ENCODE measurements at regions not wholly inside any gene's neighbourhood (a gene's known extent, or its start where the extent isn't known, plus 50 kb on each side); places are given as distances from the start of the nearest gene placed in this dataset.

- no peak overlapping the region for H3K18ac ChIP-seq (ENCODE audit: extremely low read depth, low read length)
- H3K79me2 ChIP-seq (ENCODE audit: control insufficient read depth in 1 of 2, insufficient read depth in 2 of 2, low read length in 2 of 2), result no peaks in the 10 kb centered on the region
- WGBS, 2 experiments (ENCODE audit: extremely low coverage in 1 of 2, insufficient coverage in 1 of 2, insufficient read length in 1 of 2, insufficient replicate concordance in 2 of 2, low coverage in 1 of 2, low lambda C conversion rate in 2 of 2, missing lambda C conversion rate in 1 of 2), result 93% methylated on average over 2 of the region's 2 CpGs; no CpG with 5 or more reads in 1 of the 2 experiments
- H3K23me2 ChIP-seq (ENCODE audit: low read depth, low read length), result no peaks in the 10 kb centered on the region
- no peak overlapping the region for H3K27ac ChIP-seq (ENCODE audit: low read depth, low read length)
- no peak overlapping the region for H2BK20ac ChIP-seq (ENCODE audit: low read length)
- no peaks in the 10 kb centered on the region for H3K36me3 ChIP-seq (ENCODE audit: control insufficient read depth in 2 of 4, insufficient read depth in 4 of 4, low read length in 3 of 4)
- no peak overlapping the region for H3K4me3 ChIP-seq (ENCODE audit: extremely low read depth in 1 of 4, insufficient read depth in 2 of 4, low read depth in 3 of 4, low read length in 4 of 4)
- H3K4ac ChIP-seq (replicated peaks; ENCODE audit: insufficient read length, low read depth, low read length), result no peak overlapping the region
- no peak overlapping the region for H2BK120ac ChIP-seq (replicated peaks; ENCODE audit: low read depth, low read length)
- no peak overlapping the region for H2BK15ac ChIP-seq (ENCODE audit: low read length)
- no peak overlapping the region for H4K91ac ChIP-seq (replicated peaks; ENCODE audit: insufficient read length, low read length)
- H3K14ac ChIP-seq (ENCODE audit: insufficient read length), result no peak overlapping the region
- no peak overlapping the region for H2AK5ac ChIP-seq (ENCODE audit: low read depth, low read length)
- H3K9me3 ChIP-seq (ENCODE audit: insufficient read depth in 2 of 2, low read depth in 1 of 2, low read length in 1 of 2), result no peaks in the 10 kb centered on the region
- no peak overlapping the region for H4K5ac ChIP-seq (ENCODE audit: insufficient read length, low read depth, low read length)
- H3K23ac ChIP-seq (ENCODE audit: insufficient read length), result no peak overlapping the region
- no peak for FAIRE-seq
- no peak overlapping the region for H3K4me2 ChIP-seq (ENCODE audit: insufficient read depth in 1 of 2, low read depth in 2 of 2, low read length in 2 of 2)
- no peaks in the 10 kb centered on the region for H3K27me3 ChIP-seq (replicated peaks in 1 of 4; ENCODE audit: control insufficient read depth in 3 of 4, extremely low read depth in 1 of 4, insufficient read depth in 3 of 4, low read length in 3 of 4)
- no peaks in the 10 kb centered on the region for H4K20me1 ChIP-seq (replicated peaks in 1 of 2; ENCODE audit: control insufficient read depth in 1 of 2, insufficient read depth in 2 of 2, low read length in 2 of 2)
- no peak overlapping the region for H2BK12ac ChIP-seq (ENCODE audit: low read depth, low read length)
- H3K56ac ChIP-seq (replicated peaks; ENCODE audit: insufficient read length, low read depth, low read length), result no peak overlapping the region
- H3K9ac ChIP-seq (replicated peaks in 1 of 4; ENCODE audit: extremely low read depth in 1 of 4, low read depth in 3 of 4, low read length in 3 of 4), result no peak overlapping the region
- DNase-seq (ENCODE audit: low read depth in 1 of 2, low spot score in 2 of 2), result no peak
- H2BK5ac ChIP-seq (ENCODE audit: low read depth, low read length), result no peak overlapping the region
- H3K79me1 ChIP-seq (ENCODE audit: low read depth, low read length), result no peaks in the 10 kb centered on the region
- ChIA-PET CTCF (ENCODE audit: partially characterized antibody) (interaction anchor here (1.0 to 1.5 kb wide), 2 partner anchors 12 to 39 kb away, joined by 3 read pairs; no protein-coding TSS in a partner anchor), POLR2A (ENCODE audit: partially characterized antibody) (no interaction called here)
- H2AFZ ChIP-seq (ENCODE audit: low read length), result no peak overlapping the region
- H3K4me1 ChIP-seq (replicated peaks in 1 of 4; ENCODE audit: control insufficient read depth in 3 of 4, insufficient read depth in 4 of 4, low read length in 3 of 4), result no peaks in the 10 kb centered on the region
- no peak overlapping the region for H4K8ac ChIP-seq (ENCODE audit: extremely low read depth, insufficient read depth, low read length)
- TF ChIP-seq CHD2 (IDR thresholded peaks at IDR 0.05; ENCODE audit: low read length), result no peak
- TF ChIP-seq NRF1 (IDR thresholded peaks at IDR 0.05; ENCODE audit: low read depth, low read length), result no peak
- no peak for TF ChIP-seq HDAC6 (IDR thresholded peaks at IDR 0.05; ENCODE audit: low read depth, low read length)
- TF ChIP-seq RNF2 (IDR thresholded peaks at IDR 0.05; ENCODE audit: borderline replicate concordance, low read depth, low read length, missing control alignments, poor library complexity, severe bottlenecking), result no peak
- no peak for TF ChIP-seq TBP (IDR thresholded peaks at IDR 0.05; ENCODE audit: low read depth, low read length)
- no peak for TF ChIP-seq CBX8 (IDR thresholded peaks at IDR 0.05; ENCODE audit: borderline replicate concordance, low read depth, low read length)
- TF ChIP-seq MAFK (IDR thresholded peaks at IDR 0.05; ENCODE audit: low read depth, low read length), result no peak
- no peak for TF ChIP-seq RAD21 (IDR thresholded peaks at IDR 0.05 in 1 of 2, conservative IDR thresholded peaks at IDR 0.05 in 1 of 2; ENCODE audit: low read depth in 2 of 2, low read length in 2 of 2)
- TF ChIP-seq E2F6 (IDR thresholded peaks at IDR 0.05), result no peak
- no peak for TF ChIP-seq EP300 (IDR thresholded peaks at IDR 0.05; ENCODE audit: borderline replicate concordance in 1 of 2, low read depth in 2 of 2, low read length in 2 of 2)
- TF ChIP-seq NANOG (IDR thresholded peaks at IDR 0.05; ENCODE audit: insufficient read depth, low read depth, low read length, poor library complexity, severe bottlenecking), result no peak
- TF ChIP-seq BACH1 (IDR thresholded peaks at IDR 0.05; ENCODE audit: low read length), result no peak
- no peak for TF ChIP-seq CTBP2 (IDR thresholded peaks at IDR 0.05; ENCODE audit: borderline replicate concordance, insufficient read depth, insufficient read length, low read length)
These were observed 617.2 kb upstream of the UBE2E2 start for GRCh38 chr3:22585911-22586310.

Data from H1 (cell line).